ENCODE measurements at regions not wholly inside any gene's neighbourhood (a gene's known extent, or its start where the extent isn't known, plus 50 kb on each side); places are given as distances from the start of the nearest gene placed in this dataset.

GRCh38 chr22:49553518-49554295, 274.0 kb downstream of the BRD1 start:
- DNase-seq (ENCODE audit: low read depth), result no peak
- in situ Hi-C loops (cut with HindIII; ENCODE audit: low sequenced_read_pairs), result no loop called here
- no peak overlapping the region for H3K4me3 ChIP-seq (ENCODE audit: low read depth, low read length)
- TF ChIP-seq CTCF (IDR thresholded peaks at IDR 0.05; ENCODE audit: low read depth, low read length, missing control alignments), result no peak

GRCh38 chr22:49553076-49553475, 274.6 kb downstream of the BRD1 start:
- no peak for DNase-seq (ENCODE audit: low read depth)
- in situ Hi-C loops (cut with HindIII; ENCODE audit: low sequenced_read_pairs), result no loop called here
- H3K4me3 ChIP-seq (ENCODE audit: low read depth, low read length), result no peak overlapping the region
- TF ChIP-seq CTCF (IDR thresholded peaks at IDR 0.05; ENCODE audit: low read depth, low read length, missing control alignments), result no peak

GRCh38 chr22:49551897-49552614, 275.6 kb downstream of the BRD1 start:
- no peak for TF ChIP-seq CTCF (IDR thresholded peaks at IDR 0.05; ENCODE audit: low read depth, low read length, missing control alignments)
- in situ Hi-C loops (cut with HindIII; ENCODE audit: low sequenced_read_pairs), result no loop called here
- no peak for DNase-seq (ENCODE audit: low read depth)
- no peak overlapping the region for H3K4me3 ChIP-seq (ENCODE audit: low read depth, low read length)

- DNase-seq (ENCODE audit: low read depth), result no peak
- no peak overlapping the region for H3K4me3 ChIP-seq (ENCODE audit: low read depth, low read length)
- TF ChIP-seq CTCF (IDR thresholded peaks at IDR 0.05; ENCODE audit: low read depth, low read length, missing control alignments), result no peak
- in situ Hi-C loops (cut with HindIII; ENCODE audit: low sequenced_read_pairs), result no loop called here
Measured at GRCh38 chr22:49551446-49551845, 276.2 kb downstream of the BRD1 start.

GRCh38 chr22:49550766-49551362, 276.8 kb downstream of the BRD1 start:
- no peak for TF ChIP-seq CTCF (IDR thresholded peaks at IDR 0.05; ENCODE audit: low read depth, low read length, missing control alignments)
- in situ Hi-C loops (cut with HindIII; ENCODE audit: low sequenced_read_pairs), result no loop called here
- H3K4me3 ChIP-seq (ENCODE audit: low read depth, low read length), result no peak overlapping the region
- no peak for DNase-seq (ENCODE audit: low read depth)

GRCh38 chr22:49550141-49550430, 277.6 kb downstream of the BRD1 start:
- no peak for DNase-seq (ENCODE audit: low read depth)
- no peak for TF ChIP-seq CTCF (IDR thresholded peaks at IDR 0.05; ENCODE audit: low read depth, low read length, missing control alignments)
- in situ Hi-C loops (cut with HindIII; ENCODE audit: low sequenced_read_pairs), result no loop called here
- no peak overlapping the region for H3K4me3 ChIP-seq (ENCODE audit: low read depth, low read length)
